Activated T-cell treated with anti-CD3 and anti-CD28 coated beads for 24 hours (primary cell): ENCODE measurements at regions not wholly inside any gene's neighbourhood (a gene's known extent, or its start where the extent isn't known, plus 50 kb on each side); places are given as distances from the start of the nearest gene placed in this dataset.
"Not testable (repeated sequence)": the region's sequence is repeated elsewhere in the genome, so short reads cannot be mapped to it uniquely, and the experiment has no call there.

ENCODE experiments used
- DNase-seq: peaks from one replicate; pipeline ENCODE4 v3.0.0-alpha.2; 2020; ENCODE audit warnings: low read depth

DNA sequence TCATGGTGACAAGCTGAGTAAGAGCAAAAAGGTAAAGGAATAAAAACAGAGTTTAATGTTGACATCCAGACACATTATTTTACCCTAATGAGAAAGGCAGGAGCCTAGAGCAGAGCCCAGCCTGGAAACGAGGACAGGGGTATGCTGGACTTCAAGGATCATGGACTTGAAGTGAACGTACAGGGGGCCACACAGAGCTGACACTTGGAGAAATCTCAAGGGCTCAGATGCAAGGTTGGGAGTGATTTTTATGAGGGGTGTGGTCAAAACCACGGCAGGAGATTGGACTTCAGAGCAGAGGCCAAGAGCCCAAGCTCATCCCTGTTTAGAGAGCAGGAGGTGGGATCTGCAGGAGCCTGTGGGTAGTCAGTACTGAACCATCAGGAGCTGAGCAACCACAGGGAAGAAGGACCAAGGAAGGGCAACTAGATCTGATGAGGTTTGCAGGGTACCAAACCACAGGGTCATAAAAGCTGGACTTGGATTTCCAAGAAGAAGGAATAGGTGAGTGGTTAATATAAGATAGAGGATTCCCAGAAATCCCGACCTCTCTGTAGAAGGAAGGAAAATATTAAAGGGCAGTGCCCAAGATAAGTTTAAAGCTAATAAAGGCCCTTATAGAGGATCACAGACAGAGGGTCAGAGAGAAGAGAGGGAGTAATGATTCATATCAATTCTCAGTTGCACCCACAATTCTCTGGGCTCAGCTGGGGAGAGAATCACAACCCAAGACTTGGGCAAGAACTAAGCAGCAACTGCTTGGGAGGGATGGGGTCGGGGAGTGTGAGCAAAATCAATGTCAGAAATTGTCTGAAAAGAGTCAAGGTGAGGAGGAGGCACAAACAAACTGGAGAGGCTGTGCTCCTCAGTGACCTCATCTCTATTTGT, 331.7 kb downstream of the SOX9 start:
- no peak for DNase-seq

DNA sequence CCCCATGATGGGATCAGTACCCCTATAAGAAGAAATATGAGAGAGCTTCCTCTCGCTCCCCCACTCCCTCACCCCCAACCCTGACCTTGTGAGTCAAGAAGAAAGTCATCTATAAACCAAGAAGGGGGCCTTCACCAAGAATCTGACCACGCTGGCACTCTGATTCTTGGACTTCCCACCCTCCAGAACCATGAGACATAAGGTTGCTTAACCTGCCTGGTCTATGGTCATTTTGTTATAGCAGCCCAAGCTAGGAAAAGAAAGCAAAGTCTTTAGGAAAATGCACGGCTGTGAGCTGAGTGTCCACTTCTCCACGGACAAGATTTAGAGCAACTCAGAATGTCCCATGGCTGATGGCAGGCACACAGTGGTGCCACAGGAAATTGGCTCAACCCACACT, 333.5 kb downstream of the SOX9 start:
- DNase-seq, result no peak

DNA sequence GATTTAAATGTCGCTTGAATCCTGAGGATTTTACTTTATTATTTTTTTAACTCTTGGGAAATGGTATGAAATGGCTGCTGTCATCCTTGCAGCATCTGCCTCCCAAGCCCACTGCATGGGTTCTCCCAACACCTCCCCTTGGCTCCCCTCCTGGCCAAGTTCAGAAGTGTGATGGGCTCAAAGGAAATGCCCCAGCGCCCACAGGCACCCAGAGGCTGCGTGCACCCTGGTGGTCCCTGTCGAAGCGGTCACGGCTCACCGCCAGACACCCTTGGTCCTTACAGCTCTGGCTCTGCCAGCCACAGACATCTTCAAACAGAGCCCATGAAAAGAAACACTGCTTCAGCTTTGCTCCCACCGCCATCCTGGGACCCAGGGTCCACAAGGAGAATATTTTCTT, 334.7 kb downstream of the SOX9 start:
- no peak for DNase-seq

DNA sequence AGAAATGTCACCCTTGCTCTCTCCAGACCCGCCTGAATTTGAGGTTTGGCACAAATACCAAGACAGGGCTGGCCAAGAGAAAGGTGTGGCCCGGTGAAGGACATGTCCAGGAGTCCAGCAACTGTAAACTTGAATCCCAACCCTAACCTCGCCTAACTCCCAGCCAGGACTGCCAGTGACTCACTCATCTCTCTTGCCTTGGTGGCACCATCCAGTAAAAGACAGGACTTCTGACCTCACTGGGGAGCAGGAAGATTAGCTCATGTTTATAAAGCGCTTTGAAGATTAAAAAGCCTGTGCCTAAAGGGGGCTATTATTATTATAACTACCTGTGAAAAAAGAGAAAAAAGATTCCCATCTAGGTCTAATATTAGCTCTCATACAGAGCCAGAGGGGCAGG, 335.3 kb downstream of the SOX9 start:
- DNase-seq, result no peak

DNA sequence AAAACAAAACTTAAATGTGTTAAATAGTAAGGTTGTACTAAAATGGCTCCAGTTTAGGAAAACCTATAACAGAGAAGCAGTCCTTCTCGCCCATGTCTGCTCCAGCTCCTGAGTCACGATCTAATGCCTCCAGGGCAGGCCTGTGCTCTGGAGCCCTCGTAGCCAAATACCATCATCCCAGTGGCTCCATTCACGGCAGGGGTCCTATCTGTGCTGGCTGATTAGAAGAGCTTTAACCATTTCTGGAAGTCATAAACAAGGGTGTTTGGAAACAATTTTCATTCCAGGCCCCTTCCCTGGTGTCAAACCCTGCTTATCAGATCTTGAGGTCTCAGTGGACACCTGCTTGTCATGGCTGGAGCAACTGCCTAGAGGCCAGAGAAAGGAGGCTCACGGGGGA, 336.9 kb downstream of the SOX9 start:
- no peak for DNase-seq

DNA sequence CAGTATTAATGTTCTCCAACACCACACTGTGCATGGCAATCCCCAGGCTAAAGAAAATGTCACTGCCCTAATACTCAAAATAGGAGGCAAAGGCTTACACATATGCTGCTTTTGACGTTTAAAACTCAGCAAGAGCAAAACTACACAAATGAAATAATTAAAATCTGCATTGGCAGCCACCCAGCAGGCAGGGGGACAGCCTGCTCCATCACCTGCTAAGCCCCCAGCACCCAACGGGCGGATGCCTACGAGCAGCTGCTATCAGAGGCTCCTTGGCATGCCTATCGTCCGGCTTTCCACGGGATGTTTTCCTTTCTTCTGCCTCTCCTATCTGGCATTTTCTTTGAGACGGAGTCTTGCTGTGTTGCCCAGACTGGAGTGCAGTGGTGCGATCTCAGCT, 337.5 kb downstream of the SOX9 start:
- DNase-seq, result no peak

DNA sequence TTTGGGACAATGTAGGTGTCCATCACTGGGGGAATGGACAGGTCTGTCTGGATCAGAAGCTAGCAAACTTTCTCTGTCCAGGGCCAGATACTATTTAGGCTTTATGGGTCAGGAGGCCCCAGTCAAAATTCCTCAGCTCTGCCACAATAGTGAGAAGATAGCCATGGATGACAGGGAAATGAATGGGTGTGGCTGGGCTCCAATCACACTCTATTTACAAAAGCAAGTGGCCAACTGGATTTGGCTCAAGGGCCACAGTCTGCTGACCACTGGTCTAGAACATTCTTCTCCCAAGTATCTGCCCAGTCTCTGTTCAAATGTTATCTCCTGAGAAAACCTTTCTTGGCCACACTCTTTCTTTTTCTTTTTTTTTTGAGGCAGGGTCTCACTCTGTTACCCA, 339.9 kb downstream of the SOX9 start:
- no peak for DNase-seq

DNA sequence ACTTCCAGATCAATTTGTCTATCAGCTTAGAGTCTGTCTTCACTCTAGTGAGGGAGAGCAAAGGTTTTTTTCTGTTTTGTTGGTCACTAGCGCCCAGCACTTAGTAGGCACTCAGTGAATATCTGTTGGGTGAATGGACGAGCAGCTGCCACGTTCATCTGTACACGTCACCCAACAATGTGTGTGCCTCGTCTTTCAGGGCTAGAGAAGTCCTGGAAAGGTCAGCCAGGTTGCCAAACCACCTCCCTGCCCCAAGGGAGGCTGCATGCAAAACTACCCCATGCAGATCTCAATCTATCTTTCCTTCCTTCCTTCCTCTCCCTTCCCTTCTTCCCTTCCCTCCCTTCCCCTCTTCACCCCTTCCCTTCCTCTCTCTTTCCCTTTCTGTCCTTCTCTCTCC, 340.9 kb downstream of the SOX9 start:
- no peak for DNase-seq

DNA sequence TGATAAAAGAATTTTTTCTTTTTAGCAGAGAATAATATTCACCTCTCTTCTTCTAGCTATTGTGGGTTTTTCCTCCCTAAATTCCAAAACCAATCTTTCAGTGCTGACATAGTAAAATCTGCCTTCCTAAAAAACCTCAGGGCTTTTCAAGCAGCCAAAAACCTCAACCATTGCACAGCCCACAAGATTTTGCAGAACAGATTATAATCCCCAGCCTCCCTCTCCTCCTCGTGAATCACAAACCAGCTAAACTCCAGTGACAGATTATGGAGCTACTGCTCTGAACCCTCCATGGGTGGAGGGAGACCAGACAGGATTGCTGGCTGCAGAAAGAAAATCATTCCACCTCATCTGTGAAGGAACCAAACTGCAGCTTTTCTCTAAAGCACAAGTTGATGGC, 341.6 kb downstream of the SOX9 start:
- DNase-seq, result no peak

DNA sequence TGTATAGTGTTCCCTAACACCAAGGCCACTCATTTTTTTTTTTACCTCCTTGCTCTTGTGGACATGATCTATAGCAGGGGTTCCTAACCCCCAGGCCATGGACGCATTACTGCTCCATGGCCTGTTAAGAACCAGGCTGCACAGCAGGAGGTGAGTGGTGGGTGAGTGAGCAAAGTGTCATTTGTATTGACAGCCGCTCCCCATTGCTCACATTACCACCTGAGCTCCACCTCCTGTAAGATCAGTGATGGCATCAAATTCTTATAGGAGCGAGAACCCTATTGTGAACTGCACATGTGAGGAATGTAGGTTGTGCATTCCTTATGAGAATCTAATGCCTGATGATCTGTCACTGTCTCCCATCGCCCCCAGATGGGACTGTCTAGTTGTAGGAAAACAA, 342.0 kb downstream of the SOX9 start:
- no peak for DNase-seq

DNA sequence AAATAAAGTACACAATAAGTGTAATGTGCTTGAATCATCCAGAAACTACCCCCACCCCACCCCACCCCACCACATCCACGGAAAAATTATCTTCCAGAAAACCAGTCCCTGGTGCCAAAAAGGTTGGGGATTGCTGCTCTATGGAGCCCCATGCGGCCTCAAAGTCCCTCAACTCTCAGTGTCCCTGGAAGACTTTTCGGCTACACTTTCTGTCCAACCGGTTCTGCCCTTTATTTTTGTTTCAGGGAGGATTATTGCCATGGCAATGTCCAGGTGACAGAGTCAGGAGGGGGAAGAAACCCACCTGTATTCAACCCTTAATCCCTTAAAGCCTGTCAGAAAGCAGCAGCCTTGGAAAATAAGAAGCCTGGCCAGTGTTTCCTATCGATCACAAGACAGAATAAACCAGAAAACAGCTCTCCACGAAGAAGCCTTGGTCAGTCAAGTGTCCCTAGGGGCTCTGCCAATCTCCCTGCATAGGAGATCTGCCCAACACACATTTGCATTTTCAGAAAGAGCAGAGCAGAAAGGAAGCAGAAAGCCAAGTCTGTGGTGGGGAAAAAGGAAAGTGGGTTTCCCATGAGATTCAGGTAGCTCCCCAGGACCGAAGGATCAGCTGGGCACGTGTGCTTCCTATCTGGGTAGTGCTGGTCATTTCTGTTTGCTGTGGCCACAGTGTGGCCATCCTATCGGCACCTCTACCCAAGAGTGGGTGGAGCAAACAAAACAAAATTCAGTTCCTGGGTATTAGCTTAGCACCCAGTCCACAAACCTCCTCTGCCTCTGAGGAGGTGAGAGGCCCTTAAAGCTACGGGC, 342.7 kb downstream of the SOX9 start:
- DNase-seq, result no peak

DNA sequence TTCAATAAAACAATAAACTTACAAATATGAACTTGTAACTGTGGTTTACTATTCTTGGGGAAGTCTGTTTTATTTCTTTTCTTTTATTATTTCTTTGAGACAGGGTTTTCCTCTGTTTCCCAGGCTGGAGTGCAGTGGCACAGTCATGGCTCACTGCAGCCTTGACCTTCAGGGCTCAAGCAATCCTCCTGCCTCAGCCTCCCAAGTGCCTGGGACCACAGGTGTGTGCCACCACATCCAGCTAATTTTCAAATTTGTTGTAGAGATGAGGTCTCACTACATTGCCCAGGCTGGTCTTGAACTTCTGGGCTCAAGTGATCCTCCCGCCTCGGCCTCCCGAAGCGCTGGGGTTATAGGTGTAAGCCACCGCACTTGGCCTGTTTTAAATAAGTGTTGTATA, 343.4 kb downstream of the SOX9 start:
- DNase-seq, result not testable (repeated sequence)

DNA sequence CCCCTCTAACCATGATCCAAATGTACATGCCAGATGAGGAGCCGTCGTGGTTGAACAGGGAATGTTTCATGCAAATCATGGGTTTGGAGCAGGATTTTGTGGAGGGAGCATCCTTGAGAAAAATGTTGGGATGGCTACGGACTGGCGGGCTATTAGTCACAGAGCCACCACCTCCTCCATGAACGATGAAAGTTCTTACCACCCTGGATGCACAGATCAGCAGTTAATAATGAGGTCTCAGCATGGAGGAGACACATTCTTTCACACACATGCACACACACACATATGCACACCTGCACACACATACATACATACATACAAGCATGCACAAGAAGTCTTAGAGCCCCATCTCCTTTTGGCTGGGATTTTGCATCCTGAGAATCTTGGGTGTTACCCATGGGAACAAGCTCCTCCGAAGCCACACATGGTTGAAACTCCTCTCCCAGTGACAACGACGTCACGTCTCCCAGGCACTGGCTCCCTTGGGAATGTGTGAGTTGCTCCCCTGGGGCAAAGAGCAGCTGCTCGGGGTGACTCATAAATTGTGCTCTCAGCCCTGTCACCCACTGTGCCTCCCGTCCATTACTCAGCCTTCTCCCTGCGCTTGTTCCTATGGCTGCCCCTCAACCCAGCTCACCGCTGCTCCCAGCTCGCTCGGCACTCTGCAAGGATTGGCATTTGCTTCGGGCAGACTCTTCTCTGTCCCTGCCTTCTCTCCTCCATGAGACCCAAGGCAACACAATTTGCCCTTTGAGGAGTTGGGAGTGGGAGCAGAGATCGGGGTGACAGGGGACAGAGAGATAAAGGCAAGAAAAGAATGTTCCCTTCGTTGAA, 344.6 kb downstream of the SOX9 start:
- DNase-seq, result no peak

DNA sequence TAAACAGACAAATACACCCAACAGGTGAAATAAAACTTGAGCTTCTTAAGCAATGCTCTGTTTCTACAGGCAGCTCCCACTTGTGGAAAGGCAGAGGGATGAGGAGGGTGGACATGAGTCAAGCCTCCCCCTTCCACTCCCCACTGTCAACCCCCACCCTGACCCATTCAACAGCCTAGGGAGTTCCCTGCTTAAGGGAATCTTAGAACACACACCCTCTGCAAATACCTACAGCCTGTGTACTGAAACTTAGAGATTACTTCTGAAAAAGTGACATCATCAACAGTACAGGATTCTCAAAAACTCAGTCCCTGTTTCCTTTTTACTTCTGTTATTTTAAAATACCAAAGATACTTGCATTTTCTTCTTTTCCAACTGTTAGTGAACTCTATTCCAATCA, 345.4 kb downstream of the SOX9 start:
- DNase-seq, result no peak

DNA sequence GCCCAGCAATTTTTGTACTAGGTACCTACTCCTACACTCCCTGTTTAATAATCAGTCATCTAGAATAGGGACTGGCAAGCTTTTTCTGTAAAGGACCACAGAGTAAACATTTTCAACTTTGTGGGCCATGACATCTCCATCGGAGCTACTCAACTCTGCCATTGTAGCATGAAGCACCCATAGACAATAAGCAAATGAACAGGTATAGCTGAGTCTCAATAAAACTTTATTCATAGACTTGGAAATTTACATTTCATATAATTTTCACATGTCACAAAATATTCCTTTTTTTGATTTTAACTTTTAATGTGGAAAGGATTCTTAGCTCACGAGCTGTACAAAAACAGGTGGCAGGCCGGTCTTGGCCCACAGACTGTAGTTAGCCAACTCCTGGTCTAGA, 345.8 kb downstream of the SOX9 start:
- DNase-seq, result no peak

DNA sequence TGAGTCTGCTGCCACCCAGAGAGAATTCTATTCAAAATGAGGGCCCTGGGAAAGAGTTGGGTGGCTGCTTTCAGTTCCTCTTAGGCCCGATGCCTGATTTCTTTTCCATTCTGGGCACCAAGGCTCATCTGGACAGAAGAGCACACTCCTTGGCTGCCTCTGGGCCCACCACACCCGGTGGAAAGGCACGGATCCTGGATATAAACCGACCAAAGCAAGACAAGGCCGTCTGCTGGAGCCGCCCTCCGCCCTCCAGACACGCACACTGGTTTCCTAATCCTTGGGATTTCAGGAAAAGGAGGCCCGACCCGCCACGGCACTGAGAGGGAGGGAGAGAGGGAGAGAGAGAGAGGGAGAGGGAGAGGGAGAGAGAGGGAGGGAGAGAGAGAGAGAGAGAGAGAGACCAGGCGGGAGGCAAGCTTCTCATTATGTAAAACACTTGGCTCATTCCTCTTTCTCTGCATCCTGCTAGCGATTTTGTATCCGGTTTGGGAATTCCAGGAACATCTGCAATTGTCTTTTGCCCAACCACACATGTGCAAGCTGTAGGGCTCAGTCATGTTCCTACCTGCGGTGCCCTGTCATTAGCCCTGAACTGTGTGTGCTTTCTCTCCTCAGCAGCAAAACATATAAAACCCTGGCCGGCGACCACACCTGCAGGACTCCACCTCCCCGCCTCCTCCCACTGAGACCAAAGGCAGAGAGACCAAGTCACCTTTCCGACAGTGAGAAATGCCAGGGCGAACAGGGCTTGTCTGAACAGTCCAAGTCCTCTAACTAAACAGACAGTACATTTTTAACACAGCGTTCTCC, 347.2 kb downstream of the SOX9 start:
- DNase-seq, result no peak

DNA sequence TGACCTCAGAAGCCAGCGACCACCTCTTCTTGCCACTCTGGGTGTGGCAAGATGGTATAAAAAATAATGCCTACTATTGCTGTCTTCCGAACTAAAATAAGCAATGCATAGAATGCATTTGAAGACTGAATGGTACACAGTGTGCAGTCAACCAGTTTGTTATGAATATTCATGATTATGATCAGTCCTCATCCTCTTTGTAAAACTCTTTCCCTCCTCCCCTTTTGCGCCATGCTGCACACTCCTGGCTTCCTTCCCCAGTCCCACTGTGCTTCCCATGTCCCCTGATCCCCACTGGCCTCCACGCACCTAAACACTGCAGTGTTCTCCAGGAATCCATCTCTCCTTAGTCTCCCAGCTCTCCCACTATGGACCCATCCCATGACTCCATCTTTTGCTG, 348.0 kb downstream of the SOX9 start:
- DNase-seq, result no peak

DNA sequence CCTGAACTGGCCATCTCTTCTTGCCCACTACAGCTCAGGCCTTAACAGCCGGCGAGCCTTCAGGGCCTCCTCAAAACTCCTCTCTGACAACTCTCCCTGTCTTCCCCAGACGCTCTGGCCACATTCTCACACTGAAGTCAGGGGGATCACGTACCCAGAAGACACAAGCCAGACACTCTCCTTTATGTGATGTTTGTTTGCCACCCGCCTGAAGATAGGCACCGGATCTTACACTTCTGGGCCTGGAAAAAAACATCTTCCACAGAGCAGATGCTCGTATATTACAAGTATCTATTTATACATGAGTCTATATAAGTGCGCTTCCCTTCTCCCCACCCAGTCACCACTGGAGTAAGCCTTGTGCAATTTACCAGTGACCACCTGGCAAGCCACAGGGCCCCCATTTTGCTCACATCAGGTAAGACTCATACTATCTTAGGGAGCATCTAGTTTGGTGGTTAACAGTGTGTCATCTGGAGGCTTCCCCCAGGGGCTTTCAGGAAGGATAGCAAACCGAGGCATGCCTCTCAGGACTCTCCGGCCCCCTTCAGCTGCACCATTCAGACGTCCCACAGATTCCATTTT, 349.4 kb downstream of the SOX9 start:
- no peak for DNase-seq

DNA sequence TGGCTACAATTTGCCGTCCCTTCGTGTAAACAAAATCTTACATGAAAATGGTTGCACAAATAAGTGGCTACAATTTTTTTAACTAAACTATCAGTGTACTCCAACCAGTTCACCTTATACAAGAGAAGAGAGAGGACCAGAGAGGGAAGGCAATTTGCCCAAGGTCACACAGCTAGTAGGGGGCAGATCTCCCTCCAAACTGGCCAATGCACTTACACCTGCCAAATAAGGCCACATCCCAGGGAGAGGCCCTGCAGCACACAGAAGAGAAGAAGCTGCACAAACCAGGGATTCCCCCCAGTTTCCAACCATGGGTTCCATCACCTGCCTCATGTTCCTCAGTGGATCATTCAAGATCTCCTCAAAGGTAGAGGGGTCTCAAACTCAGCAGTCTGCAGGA, 349.9 kb downstream of the SOX9 start:
- DNase-seq, result no peak

DNA sequence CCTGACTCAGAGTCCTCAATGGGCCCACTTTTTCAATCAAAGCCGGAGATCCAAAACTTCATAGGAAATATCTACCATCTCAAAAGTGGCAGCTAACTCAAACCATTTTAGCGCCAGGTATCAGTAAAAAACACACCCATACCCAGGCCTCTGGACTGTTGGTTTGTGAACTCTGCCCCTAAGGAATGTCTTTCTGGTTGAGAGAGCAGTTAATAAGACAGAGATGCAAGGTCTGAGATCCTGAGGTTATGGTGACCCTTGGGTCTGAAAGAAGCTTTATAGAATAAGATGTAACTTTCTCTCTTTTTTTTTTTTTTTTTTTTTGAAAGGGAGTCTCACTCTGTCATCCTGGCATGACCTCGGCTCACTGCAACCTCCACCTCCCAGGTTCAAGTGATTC, 350.5 kb downstream of the SOX9 start:
- DNase-seq, result no peak

DNA sequence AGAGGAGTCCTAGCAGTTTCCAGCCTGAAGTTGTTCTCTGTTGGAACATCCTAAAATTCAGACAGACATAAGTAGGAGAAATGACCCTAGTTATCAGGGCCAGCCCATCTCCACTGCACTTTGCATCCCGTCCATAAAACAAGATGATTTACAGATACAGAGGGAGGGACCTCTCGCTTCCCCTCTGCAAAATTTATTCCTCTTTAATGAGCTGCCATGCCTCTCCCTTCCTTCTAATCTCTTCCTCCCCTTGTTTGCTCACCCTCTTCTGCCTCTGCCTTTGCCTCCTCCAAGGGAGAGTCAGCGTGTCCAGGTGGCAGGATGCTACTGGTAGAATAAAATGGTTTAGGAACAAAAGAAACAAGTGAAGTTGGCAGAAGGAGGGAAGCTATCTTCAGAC, 351.3 kb downstream of the SOX9 start:
- no peak for DNase-seq
